ENCODE measurements at regions not wholly inside any gene's neighbourhood (a gene's known extent, or its start where the extent isn't known, plus 50 kb on each side); places are given as distances from the start of the nearest gene placed in this dataset.
"Not testable (repeated sequence)": the region's sequence is repeated elsewhere in the genome, so short reads cannot be mapped to it uniquely, and the experiment has no call there.

DNA sequence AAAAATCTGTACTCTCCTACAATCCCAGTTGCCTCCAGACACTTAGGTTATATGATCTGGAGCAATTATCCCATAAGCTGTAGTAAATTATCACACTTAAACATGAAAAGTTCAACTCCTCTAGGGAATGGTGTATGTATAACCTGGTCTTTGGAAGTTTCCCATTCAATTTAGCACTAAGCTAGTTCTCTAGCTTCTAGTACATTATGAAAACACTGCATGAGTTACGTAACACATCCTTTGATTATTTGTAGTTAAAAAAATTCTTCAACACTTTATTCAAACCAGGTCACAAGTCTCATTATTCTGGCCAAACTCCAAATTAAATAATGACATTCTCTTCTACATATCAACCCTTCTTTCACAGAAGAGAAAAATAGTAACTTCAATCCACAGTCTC is 827.0 kb upstream of the ADAMTS5 start:
- TF ChIP-seq, protein P1, sequence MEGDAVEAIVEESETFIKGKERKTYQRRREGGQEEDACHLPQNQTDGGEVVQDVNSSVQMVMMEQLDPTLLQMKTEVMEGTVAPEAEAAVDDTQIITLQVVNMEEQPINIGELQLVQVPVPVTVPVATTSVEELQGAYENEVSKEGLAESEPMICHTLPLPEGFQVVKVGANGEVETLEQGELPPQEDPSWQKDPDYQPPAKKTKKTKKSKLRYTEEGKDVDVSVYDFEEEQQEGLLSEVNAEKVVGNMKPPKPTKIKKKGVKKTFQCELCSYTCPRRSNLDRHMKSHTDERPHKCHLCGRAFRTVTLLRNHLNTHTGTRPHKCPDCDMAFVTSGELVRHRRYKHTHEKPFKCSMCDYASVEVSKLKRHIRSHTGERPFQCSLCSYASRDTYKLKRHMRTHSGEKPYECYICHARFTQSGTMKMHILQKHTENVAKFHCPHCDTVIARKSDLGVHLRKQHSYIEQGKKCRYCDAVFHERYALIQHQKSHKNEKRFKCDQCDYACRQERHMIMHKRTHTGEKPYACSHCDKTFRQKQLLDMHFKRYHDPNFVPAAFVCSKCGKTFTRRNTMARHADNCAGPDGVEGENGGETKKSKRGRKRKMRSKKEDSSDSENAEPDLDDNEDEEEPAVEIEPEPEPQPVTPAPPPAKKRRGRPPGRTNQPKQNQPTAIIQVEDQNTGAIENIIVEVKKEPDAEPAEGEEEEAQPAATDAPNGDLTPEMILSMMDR (IDR thresholded peaks at IDR 0.05; ENCODE audit: borderline replicate concordance, insufficient read depth, low read depth, low read length), result no peak
- no peak overlapping the region for H3K4me3 ChIP-seq (ENCODE audit: low read depth, low read length)

DNA sequence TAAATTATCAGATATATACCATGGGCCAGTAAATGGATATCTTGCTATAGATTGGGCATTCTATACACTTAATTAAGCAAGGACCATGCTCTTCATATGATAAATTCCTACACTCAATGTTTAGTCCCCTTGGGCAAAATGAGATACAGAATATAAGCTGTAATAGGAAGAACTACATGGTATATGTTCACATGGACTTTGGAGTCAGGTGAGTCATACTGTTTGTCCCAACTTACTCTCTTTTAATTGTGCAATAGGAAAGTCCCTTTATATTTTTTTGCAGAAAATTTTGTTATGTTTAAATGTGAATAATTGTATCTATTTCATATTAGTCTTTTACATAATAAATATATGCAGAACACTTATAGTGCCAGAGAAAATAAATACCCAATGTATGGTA is 820.2 kb upstream of the ADAMTS5 start:
- TF ChIP-seq, protein P1 (IDR thresholded peaks at IDR 0.05; ENCODE audit: borderline replicate concordance, insufficient read depth, low read depth, low read length), result no peak
- no peak overlapping the region for H3K4me3 ChIP-seq (ENCODE audit: low read depth, low read length)

DNA sequence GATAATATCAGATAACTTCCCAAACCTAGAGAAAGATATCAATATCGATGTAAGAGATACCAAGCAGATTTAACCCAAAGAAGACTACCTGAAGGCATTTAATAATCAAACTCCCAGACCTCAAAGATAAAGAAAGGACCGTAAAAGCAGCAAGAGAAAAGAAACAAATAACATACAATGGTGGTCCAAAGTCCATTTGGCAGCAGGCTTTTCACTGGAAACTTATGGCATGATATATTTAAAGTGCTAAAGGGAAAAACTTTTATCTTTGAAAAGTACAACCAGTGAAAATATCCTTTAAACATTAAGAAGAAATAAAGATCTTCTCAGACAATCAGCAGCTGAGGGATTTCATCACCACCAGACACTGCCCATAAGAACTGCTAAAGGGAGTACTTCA is 812.7 kb upstream of the ADAMTS5 start:
- H3K4me3 ChIP-seq (ENCODE audit: low read depth, low read length), result no peak overlapping the region
- TF ChIP-seq, protein P1 (IDR thresholded peaks at IDR 0.05; ENCODE audit: borderline replicate concordance, insufficient read depth, low read depth, low read length), result no peak

DNA sequence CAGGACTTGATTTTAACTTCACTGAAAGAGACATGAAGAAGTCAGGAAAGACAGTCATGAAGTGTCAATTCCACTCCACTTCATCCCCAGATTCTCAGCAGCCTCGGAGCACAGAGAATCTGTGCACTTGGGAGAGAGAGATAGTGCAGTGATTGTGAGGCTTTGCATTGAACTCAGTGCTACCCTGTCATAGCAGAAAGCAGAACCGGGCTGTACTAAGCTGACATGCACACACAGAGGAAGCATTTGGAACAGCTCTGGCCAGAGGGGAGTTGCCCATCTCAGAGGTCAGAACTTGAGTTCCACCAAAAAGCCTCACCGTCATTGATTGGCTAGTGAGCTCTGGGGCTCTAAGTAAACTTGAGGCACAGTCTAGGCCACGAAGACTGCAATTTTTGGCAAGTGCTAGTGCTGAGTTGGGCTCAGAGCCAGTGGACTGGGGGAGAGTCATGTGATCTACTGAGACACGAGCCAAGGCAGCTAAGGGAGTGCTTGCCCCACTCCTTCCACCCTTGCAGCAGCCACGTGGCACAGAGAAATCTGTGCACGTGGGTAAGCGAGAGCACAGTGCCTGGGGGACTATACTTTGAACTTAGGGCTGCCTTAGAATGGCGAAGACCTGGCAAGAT is 810.2 kb upstream of the ADAMTS5 start:
- TF ChIP-seq, protein P1 (IDR thresholded peaks at IDR 0.05; ENCODE audit: borderline replicate concordance, insufficient read depth, low read depth, low read length), result no peak
- no peak overlapping the region for H3K4me3 ChIP-seq (ENCODE audit: low read depth, low read length)

DNA sequence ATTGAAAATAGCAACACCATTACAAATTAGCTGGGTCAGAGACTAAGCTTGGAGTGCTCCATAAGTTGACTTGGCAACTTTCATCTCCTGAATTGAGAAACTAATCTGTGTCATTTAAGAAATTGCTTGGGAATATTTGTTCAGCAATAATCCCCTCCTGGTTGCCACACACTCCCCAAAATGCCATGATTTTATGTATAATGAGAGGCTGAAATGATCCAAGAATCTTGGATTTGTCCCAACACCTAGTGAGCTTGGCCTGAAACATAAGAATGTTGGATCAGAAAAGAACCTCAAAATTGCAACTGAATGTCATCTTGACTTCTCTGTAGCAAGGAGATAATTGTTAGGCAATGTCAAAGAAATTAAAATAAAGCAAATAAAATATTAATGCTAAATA is 805.9 kb upstream of the ADAMTS5 start:
- TF ChIP-seq, protein P1 (IDR thresholded peaks at IDR 0.05; ENCODE audit: borderline replicate concordance, insufficient read depth, low read depth, low read length), result no peak
- no peak overlapping the region for H3K4me3 ChIP-seq (ENCODE audit: low read depth, low read length)

DNA sequence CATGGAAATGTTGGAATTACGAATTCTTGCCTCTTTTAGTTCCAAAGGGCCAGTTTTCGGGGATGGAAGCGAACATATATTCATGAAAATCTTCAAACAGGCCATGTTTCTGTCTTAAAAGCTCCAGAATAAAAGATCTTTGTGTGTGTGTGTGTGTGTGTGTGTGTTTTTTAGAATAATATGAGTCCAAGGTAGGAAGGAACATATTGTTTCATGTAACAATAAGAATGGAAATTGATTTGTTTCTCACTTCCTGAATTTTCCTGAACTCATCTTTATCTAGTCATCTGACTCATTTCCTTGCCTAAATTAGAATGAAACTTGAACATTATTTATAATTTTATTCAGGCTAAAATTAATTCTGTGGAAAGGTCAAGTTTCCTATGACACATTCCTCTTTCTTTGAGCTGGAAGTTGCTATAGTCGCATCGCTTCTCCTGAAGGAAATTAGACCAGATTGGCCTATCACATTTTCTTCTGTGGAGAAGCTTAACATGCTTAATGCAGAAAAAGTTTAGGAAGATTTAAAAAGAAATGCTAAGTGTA is 805.1 kb upstream of the ADAMTS5 start:
- H3K4me3 ChIP-seq (ENCODE audit: low read depth, low read length), result no peak overlapping the region
- TF ChIP-seq, protein P1 (IDR thresholded peaks at IDR 0.05; ENCODE audit: borderline replicate concordance, insufficient read depth, low read depth, low read length), result no peak

DNA sequence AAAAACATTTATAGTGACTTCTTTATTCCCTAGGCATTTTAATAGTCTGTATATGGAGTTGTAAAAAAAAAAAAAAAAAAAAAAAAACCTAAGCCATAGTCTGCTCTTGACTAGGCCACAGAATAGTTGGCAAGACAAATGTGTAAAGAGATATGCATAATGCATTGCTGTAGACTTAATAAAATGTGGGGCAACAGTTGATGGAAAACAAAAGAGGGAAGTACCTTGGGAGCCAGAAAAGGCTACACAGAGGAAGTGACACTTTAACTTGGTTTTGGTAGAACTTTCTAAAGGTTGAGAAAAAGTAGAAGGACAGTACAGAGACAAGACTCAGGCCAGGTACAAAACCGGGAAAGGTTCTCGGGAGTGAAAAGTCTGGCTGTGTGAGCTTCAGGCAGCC is 802.9 kb upstream of the ADAMTS5 start:
- TF ChIP-seq, protein P1 (IDR thresholded peaks at IDR 0.05; ENCODE audit: borderline replicate concordance, insufficient read depth, low read depth, low read length), result no peak
- H3K4me3 ChIP-seq (ENCODE audit: low read depth, low read length), result no peak overlapping the region

DNA sequence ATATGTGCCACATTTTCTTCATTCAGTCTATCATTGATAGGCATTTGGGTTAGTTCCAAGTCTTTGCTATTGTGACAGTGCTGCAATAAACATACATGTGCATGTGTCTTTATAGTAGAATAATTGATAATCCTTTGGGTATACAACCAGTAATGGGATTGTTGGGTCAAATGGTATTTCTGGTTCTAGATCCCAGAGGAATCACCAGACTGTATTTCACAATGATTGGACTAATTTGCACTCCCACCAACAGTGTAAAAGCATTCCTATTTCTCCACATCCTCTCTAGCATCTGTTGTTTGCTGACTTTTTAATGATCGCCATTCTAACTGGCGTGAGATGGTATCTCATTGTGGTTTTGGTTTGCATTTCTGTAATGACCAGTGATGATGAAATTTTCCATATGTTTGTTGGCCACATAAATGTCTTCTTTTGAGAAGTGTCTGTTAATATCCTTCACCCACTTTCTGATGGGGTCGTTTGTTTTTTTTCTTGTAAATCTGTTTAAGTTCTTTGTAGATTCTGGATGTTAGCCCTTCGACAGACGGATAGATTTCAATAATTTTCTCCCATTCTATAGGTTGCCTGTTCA is 801.3 kb upstream of the ADAMTS5 start:
- not testable (repeated sequence) for H3K4me3 ChIP-seq (ENCODE audit: low read depth, low read length)
